Parathyroid adenoma (tissue), 2 donors: ENCODE measurements at regions not wholly inside any gene's neighbourhood (a gene's known extent, or its start where the extent isn't known, plus 50 kb on each side); places are given as distances from the start of the nearest gene placed in this dataset.

Experiments used
- H2AFZ ChIP-seq: fragments of 300-600 bp; sonication (generic); one replicate; pipeline ENCODE4 v1.7.0; 2017; ENCODE audit warnings: antibody characterized with exemption, mild to moderate bottlenecking
- H3K27ac ChIP-seq: fragments of 300-600 bp; sonication (generic); one replicate; pipeline ENCODE4 v1.7.0; 2017
- H3K27me3 ChIP-seq: fragments of 300-600 bp; sonication (generic); one replicate; pipeline ENCODE4 v1.7.0; 2017; ENCODE audit warnings: low read length; ENCODE audit not compliant: control insufficient read depth, insufficient read depth
- H3K36me3 ChIP-seq: fragments of 300-600 bp; sonication (generic); one replicate; pipeline ENCODE4 v1.7.0; 2017; ENCODE audit warnings: low read length; ENCODE audit not compliant: control insufficient read depth, insufficient read depth
- H3K4me1 ChIP-seq: fragments of 300-600 bp; sonication (generic); one replicate; pipeline ENCODE4 v1.7.0; 2017; ENCODE audit warnings: control low read depth
- H3K4me2 ChIP-seq: fragments of 300-600 bp; sonication (generic); one replicate; pipeline ENCODE4 v1.7.0; 2017; ENCODE audit warnings: low read length
- H3K4me3 ChIP-seq: fragments of 300-600 bp; sonication (generic); one replicate; pipeline ENCODE4 v1.7.0; 2017; ENCODE audit warnings: low read depth, low read length
- H3K79me2 ChIP-seq: fragments of 300-600 bp; sonication (generic); one replicate; pipeline ENCODE4 v1.7.0; 2017; ENCODE audit warnings: control low read depth
- H3K9ac ChIP-seq: fragments of 300-600 bp; sonication (generic); one replicate; pipeline ENCODE4 v1.7.0; 2017; ENCODE audit warnings: mild to moderate bottlenecking
- H3K9me3 ChIP-seq: fragments of 300-600 bp; sonication (generic); one replicate; pipeline ENCODE4 v1.7.0; 2017; ENCODE audit warnings: low read length; ENCODE audit not compliant: control insufficient read depth
- TF ChIP-seq, protein P1 (sequence below): fragments of 300-600 bp; sonication (generic); IDR thresholded peaks from one replicate; pipeline ENCODE4 v1.7.0; 2017; ENCODE audit warnings: antibody characterized with exemption, mild to moderate bottlenecking
- donor health status: primary hyperparathyroidism.

GRCh38 chr20:48010623-48011022 is 225.3 kb upstream of the SULF2 start:
- H3K79me2 ChIP-seq, result no peaks in the 10 kb centered on the region
- no peak overlapping the region for H3K27ac ChIP-seq
- H3K4me1 ChIP-seq, result no peaks in the 10 kb centered on the region
- no peaks in the 10 kb centered on the region for H3K9me3 ChIP-seq
- H2AFZ ChIP-seq, result no peak overlapping the region
- no peak overlapping the region for H3K4me2 ChIP-seq
- TF ChIP-seq, protein P1, sequence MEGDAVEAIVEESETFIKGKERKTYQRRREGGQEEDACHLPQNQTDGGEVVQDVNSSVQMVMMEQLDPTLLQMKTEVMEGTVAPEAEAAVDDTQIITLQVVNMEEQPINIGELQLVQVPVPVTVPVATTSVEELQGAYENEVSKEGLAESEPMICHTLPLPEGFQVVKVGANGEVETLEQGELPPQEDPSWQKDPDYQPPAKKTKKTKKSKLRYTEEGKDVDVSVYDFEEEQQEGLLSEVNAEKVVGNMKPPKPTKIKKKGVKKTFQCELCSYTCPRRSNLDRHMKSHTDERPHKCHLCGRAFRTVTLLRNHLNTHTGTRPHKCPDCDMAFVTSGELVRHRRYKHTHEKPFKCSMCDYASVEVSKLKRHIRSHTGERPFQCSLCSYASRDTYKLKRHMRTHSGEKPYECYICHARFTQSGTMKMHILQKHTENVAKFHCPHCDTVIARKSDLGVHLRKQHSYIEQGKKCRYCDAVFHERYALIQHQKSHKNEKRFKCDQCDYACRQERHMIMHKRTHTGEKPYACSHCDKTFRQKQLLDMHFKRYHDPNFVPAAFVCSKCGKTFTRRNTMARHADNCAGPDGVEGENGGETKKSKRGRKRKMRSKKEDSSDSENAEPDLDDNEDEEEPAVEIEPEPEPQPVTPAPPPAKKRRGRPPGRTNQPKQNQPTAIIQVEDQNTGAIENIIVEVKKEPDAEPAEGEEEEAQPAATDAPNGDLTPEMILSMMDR, result no peak
- no peak overlapping the region for H3K4me3 ChIP-seq
- no peaks in the 10 kb centered on the region for H3K27me3 ChIP-seq
- no peaks in the 10 kb centered on the region for H3K36me3 ChIP-seq
- no peak overlapping the region for H3K9ac ChIP-seq

- TF ChIP-seq, protein P1, result no peak
- Histone ChIP-seq H3K79me2 (no peaks in the 10 kb centered on the region), H3K27me3 (no peaks in the 10 kb centered on the region), H3K9ac (no peak overlapping the region), H2AFZ (no peak overlapping the region), H3K4me2 (no peak overlapping the region), H3K9me3 (no peaks in the 10 kb centered on the region), H3K4me3 (no peak overlapping the region), H3K27ac (no peak overlapping the region), H3K4me1 (no peaks in the 10 kb centered on the region), H3K36me3 (no peaks in the 10 kb centered on the region)
Observed at GRCh38 chr20:48008850-48009515, 223.7 kb upstream of the SULF2 start.

DNA sequence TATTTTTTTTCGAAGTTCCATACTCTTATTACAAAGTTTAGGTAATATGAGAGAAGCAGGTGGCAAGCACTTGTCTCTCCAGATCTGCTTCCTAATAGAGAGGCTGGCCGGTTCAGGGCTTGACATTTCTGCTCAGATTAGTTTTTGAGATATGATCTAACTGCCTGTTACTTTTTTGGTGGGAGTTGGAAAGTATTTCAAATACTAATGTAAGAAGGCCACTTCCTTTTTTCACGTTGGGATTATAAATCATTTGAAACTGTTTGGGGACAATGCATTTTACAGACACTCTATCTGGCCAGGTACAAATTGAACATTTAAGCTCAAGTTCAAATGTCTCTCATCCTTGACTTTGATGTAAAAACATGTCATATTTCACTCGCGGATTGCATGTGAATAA is 222.1 kb upstream of the SULF2 start:
- Histone ChIP-seq H3K4me2 (no peak overlapping the region), H3K4me3 (no peak overlapping the region), H3K9me3 (no peaks in the 10 kb centered on the region), H3K4me1 (no peaks in the 10 kb centered on the region), H3K9ac (no peak overlapping the region), H2AFZ (no peak overlapping the region), H3K79me2 (no peaks in the 10 kb centered on the region), H3K36me3 (no peaks in the 10 kb centered on the region), H3K27me3 (no peaks in the 10 kb centered on the region), H3K27ac (no peak overlapping the region)
- TF ChIP-seq, protein P1, result no peak

GRCh38 chr20:48006036-48006833 is 221.0 kb upstream of the SULF2 start:
- Histone ChIP-seq H3K27ac (no peak overlapping the region), H2AFZ (no peak overlapping the region), H3K79me2 (no peaks in the 10 kb centered on the region), H3K4me3 (no peak overlapping the region), H3K9ac (no peak overlapping the region), H3K9me3 (no peaks in the 10 kb centered on the region), H3K4me1 (no peaks in the 10 kb centered on the region), H3K4me2 (no peak overlapping the region), H3K27me3 (no peaks in the 10 kb centered on the region), H3K36me3 (no peaks in the 10 kb centered on the region)
- TF ChIP-seq, protein P1, result no peak
